HEK293T (cell line): ENCODE measurements at regions not wholly inside any gene's neighbourhood (a gene's known extent, or its start where the extent isn't known, plus 50 kb on each side); places are given as distances from the start of the nearest gene placed in this dataset.

Source experiments
- CTCF ChIA-PET: fragments of 350-600 bp; formaldehyde crosslinking; extraction: SDS; loops from one replicate; lab custom pipeline; 2021; ENCODE audit warnings: antibody characterized with exemption, inconsistent platforms; lab: Yijun Ruan, JAX
- POLR2A ChIA-PET: fragments of 350-600 bp; formaldehyde crosslinking; extraction: SDS; loops from one replicate; lab custom pipeline; 2020; ENCODE audit warnings: antibody characterized with exemption, inconsistent platforms; lab: Yijun Ruan, JAX
- DNase-seq: peaks from one replicate; pipeline ENCODE4 v3.0.0; 2012; ENCODE audit warnings: mixed read lengths; ENCODE audit errors: extremely low spot score
- ARNT ChIP-seq: fragments of 450-650 bp; IDR thresholded peaks from 2 replicates; pipeline ENCODE4 v1.6.1; 2017; ENCODE audit warnings: mild to moderate bottlenecking
- BHLHE40 ChIP-seq: fragments of 450-650 bp; IDR thresholded peaks from 2 replicates; pipeline ENCODE4 v1.6.1; 2016; ENCODE audit warnings: mild to moderate bottlenecking, moderate library complexity, borderline replicate concordance
- CTBP1 ChIP-seq: fragments of 450-650 bp; IDR thresholded peaks from 2 replicates; pipeline ENCODE4 v1.6.1; 2016; ENCODE audit warnings: borderline replicate concordance
- ELF4 ChIP-seq: fragments of 450-650 bp; IDR thresholded peaks from 2 replicates; pipeline ENCODE4 v1.6.1; 2017; ENCODE audit warnings: antibody characterized with exemption
- FOXA1 ChIP-seq: fragments of 450-650 bp; IDR thresholded peaks from 2 replicates; pipeline ENCODE4 v1.6.1; 2016; ENCODE audit warnings: mild to moderate bottlenecking
- FOXK2 ChIP-seq: fragments of 450-650 bp; IDR thresholded peaks from 2 replicates; pipeline ENCODE4 v1.6.1; 2016; ENCODE audit warnings: mild to moderate bottlenecking
- FOXM1 ChIP-seq: fragments of 450-650 bp; IDR thresholded peaks from 2 replicates; pipeline ENCODE4 v1.6.1; 2017; ENCODE audit warnings: mild to moderate bottlenecking, borderline replicate concordance
- HDGF ChIP-seq: fragments of 450-650 bp; IDR thresholded peaks from 2 replicates; pipeline ENCODE4 v1.6.1; 2017; ENCODE audit warnings: antibody characterized with exemption, borderline replicate concordance
- L3MBTL2 ChIP-seq: fragments of 450-650 bp; conservative IDR thresholded peaks from 2 replicates; pipeline ENCODE4 v1.6.1; 2016; ENCODE audit warnings: mild to moderate bottlenecking
- LEF1 ChIP-seq: fragments of 450-650 bp; IDR thresholded peaks from 2 replicates; pipeline ENCODE4 v1.6.1; 2017; ENCODE audit warnings: mild to moderate bottlenecking, borderline replicate concordance
- NFRKB ChIP-seq: fragments of 450-650 bp; IDR thresholded peaks from 2 replicates; pipeline ENCODE4 v1.6.1; 2016; ENCODE audit warnings: mild to moderate bottlenecking, moderate library complexity
- SP1 ChIP-seq: fragments of 450-650 bp; IDR thresholded peaks from 2 replicates; pipeline ENCODE4 v1.6.1; 2017
- SUZ12 ChIP-seq: fragments of 450-650 bp; IDR thresholded peaks from 2 replicates; pipeline ENCODE4 v1.6.1; 2016; ENCODE audit warnings: mild to moderate bottlenecking
- TARDBP ChIP-seq: fragments of 450-650 bp; IDR thresholded peaks from 2 replicates; pipeline ENCODE4 v1.6.1; 2016
- ZNF384 ChIP-seq: fragments of 450-650 bp; IDR thresholded peaks from 2 replicates; pipeline ENCODE4 v1.6.1; 2016
- TF ChIP-seq, protein P1 (sequence below): fragments of 450-650 bp; IDR thresholded peaks from 2 replicates; pipeline ENCODE4 v1.6.1; 2016

- no peak for DNase-seq
- ChIA-PET POLR2A (no interaction called here), CTCF (no interaction called here)
- TF ChIP-seq FOXM1, result no peak
- TF ChIP-seq LEF1, result no peak
- no peak for TF ChIP-seq NFRKB
Observed at GRCh38 chr5:67588389-67588788, 391.8 kb upstream of the CD180 start.

DNA sequence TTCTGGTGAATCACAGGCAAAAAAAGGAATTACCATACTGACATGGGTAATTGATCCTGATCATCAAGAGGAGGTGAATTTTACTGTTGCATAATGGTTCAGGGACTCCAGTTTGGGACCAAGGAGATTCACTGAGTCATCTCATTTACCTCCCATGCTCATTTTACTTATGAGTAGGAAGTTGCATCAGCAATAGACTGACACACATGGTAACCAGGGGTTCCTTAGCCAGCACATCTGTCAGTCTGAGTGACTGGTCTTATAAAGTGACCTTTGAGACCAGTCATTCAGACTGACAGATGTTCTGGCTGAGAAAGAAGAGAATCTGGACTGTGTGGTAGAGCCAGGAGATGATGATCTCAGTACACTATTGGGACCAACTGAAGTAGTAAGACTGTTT is 384.6 kb upstream of the CD180 start:
- ChIA-PET POLR2A (no interaction called here), CTCF (no interaction called here)
- DNase-seq, result no peak
- TF ChIP-seq HDGF (no peak), NFRKB (no peak), CTBP1 (no peak), FOXA1 (no peak), TARDBP (no peak), FOXM1 (no peak), ARNT (no peak), ELF4 (no peak), LEF1 (no peak)

DNA sequence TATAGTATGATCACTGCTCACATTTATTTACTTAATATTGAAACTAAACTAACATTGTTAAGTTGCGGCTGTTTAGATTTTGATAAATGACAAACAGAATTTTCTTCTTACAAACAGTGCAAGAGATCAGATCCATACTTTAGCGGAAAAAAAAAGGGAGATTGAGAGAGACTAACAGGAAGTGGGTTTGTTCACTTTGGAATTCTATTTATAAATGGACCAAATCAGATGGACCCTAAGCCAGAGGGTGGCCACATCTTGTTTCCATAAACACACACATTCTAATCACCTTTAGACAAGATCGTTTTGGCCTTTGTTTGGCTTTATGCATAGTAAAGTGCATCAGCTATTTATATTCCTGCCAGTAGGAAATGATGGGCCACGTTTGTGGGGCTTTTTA is 381.4 kb upstream of the CD180 start:
- TF ChIP-seq SP1, result no peak
- TF ChIP-seq ARNT, result no peak
- TF ChIP-seq FOXK2, result no peak
- TF ChIP-seq TARDBP, result no peak
- TF ChIP-seq SUZ12, result no peak
- TF ChIP-seq FOXM1, result no peak
- TF ChIP-seq, protein P1, sequence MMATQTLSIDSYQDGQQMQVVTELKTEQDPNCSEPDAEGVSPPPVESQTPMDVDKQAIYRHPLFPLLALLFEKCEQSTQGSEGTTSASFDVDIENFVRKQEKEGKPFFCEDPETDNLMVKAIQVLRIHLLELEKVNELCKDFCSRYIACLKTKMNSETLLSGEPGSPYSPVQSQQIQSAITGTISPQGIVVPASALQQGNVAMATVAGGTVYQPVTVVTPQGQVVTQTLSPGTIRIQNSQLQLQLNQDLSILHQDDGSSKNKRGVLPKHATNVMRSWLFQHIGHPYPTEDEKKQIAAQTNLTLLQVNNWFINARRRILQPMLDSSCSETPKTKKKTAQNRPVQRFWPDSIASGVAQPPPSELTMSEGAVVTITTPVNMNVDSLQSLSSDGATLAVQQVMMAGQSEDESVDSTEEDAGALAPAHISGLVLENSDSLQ, result no peak
- POLR2A ChIA-PET, result no interaction called here
- DNase-seq, result no peak
- CTCF ChIA-PET, result no interaction called here

GRCh38 chr5:67577424-67577823 is 380.8 kb upstream of the CD180 start:
- ChIA-PET CTCF (no interaction called here), POLR2A (no interaction called here)
- TF ChIP-seq L3MBTL2 (no peak), LEF1 (no peak), ARNT (no peak), CTBP1 (no peak), SUZ12 (no peak), ELF4 (no peak), HDGF (no peak), SP1 (no peak), NFRKB (no peak), TARDBP (no peak), BHLHE40 (no peak), FOXM1 (no peak), FOXA1 (no peak)
- TF ChIP-seq, protein P1, result no peak
- DNase-seq, result no peak

DNA sequence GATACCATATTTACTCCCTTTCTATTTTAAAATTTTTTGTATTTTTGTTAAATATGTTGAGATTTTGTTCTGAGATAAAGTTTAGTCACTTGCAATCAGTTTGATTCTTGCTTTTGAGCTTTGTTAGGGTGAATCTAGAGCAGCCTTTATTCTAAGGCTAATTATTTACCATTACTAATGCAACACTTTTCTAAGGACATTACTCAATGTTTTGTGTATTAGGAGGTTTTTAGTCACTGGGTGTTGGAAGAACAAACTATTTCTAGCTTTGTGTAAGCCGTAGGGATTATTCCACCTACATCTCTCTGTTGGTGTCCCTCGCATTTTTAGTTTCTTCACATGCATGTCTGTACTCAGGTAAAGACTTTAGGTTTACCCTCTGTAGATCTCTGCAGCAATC is 379.5 kb upstream of the CD180 start:
- POLR2A ChIA-PET, result no interaction called here
- CTCF ChIA-PET, result no interaction called here
- no peak for TF ChIP-seq TARDBP
- TF ChIP-seq SUZ12, result no peak
- no peak for TF ChIP-seq L3MBTL2
- no peak for TF ChIP-seq ELF4
- no peak for TF ChIP-seq BHLHE40
- TF ChIP-seq FOXM1, result no peak
- no peak for TF ChIP-seq FOXK2
- TF ChIP-seq ZNF384, result no peak
- TF ChIP-seq NFRKB, result no peak
- no peak for TF ChIP-seq LEF1
- TF ChIP-seq FOXA1, result no peak
- DNase-seq, result no peak

DNA sequence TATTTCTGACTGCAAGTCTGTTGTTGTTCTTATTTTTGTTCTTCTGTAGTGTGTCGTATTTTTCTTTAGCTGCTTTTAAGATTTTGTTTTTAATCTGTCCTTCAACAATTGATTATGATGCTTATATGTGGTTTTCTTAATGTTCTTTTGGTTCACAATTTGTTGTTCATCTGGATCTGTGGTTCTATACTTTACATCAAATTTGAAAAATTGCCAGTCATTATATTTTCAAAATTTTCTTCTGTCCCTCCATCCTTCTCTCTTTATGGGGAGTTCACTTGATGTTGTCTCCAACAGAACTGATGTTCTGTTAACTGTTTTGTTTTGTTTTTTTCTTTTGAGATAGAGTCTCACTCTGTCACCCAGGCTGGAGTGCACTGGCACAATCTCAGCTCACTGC is 378.5 kb upstream of the CD180 start:
- no peak for DNase-seq
- POLR2A ChIA-PET, result no interaction called here
- CTCF ChIA-PET, result no interaction called here
- TF ChIP-seq ZNF384, result no peak
- TF ChIP-seq FOXA1, result no peak
- no peak for TF ChIP-seq CTBP1
- no peak for TF ChIP-seq ARNT
- TF ChIP-seq, protein P1, result no peak
- TF ChIP-seq FOXK2, result no peak
- TF ChIP-seq LEF1, result no peak
- TF ChIP-seq ELF4, result no peak
- no peak for TF ChIP-seq L3MBTL2
- TF ChIP-seq NFRKB, result no peak
- no peak for TF ChIP-seq FOXM1
- no peak for TF ChIP-seq HDGF
- TF ChIP-seq SP1, result no peak
- no peak for TF ChIP-seq BHLHE40
- no peak for TF ChIP-seq TARDBP
- TF ChIP-seq SUZ12, result no peak
